Lung (tissue), 11 donors: ENCODE measurements at regions not wholly inside any gene's neighbourhood (a gene's known extent, or its start where the extent isn't known, plus 50 kb on each side); places are given as distances from the start of the nearest gene placed in this dataset.

Experiments used
- ATAC-seq: fragments of 200-7000 bp; cut with Tn5 transposase; one replicate; pipeline ENCODE4 v1.9.1; 2020; ENCODE audit warnings: moderate number of reproducible peaks; ENCODE audit not compliant: insufficient read depth, low FRiP score
- DNase-seq, 3 donors: peaks; one replicate each; pipeline ENCODE4 v3.0.0-alpha.2; 2013 to 2017
- H3K27ac ChIP-seq, 2 donors: one replicate each; pipeline ENCODE4 v1.5.1; 2013; ENCODE audit warnings: mild to moderate bottlenecking in 2 of 2, moderate library complexity in 2 of 2, control low read depth in 1 of 2, inconsistent platforms in 1 of 2, low read depth in 1 of 2, low read length in 1 of 2
- H3K27me3 ChIP-seq, 3 donors: one replicate each; pipeline ENCODE4 v1.5.1; 2013; ENCODE audit warnings: low read length in 2 of 3; ENCODE audit not compliant: control insufficient read depth in 3 of 3, insufficient read depth in 3 of 3
- H3K36me3 ChIP-seq, 4 donors: one replicate each; pipeline ENCODE4 v1.5.1; 2013; ENCODE audit warnings: low read length in 4 of 4, mild to moderate bottlenecking in 1 of 4, moderate library complexity in 1 of 4; ENCODE audit not compliant: control insufficient read depth in 4 of 4, insufficient read depth in 4 of 4
- H3K4me1 ChIP-seq, 5 donors: one replicate each; pipeline ENCODE4 v1.5.1; 2013; ENCODE audit warnings: low read length in 5 of 5, mild to moderate bottlenecking in 2 of 5, moderate library complexity in 1 of 5; ENCODE audit not compliant: control insufficient read depth in 5 of 5, insufficient read depth in 5 of 5
- H3K4me3 ChIP-seq: one replicate; pipeline ENCODE4 v1.5.1; 2013; ENCODE audit warnings: mild to moderate bottlenecking, control low read depth, moderate library complexity
- H3K9ac ChIP-seq, 2 donors: one replicate each; pipeline ENCODE4 v1.5.1; 2013; ENCODE audit warnings: low read length in 2 of 2, control low read depth in 1 of 2; ENCODE audit not compliant: insufficient read depth in 1 of 2
- H3K9me3 ChIP-seq, 4 donors: one replicate each; pipeline ENCODE4 v1.5.1; 2013; ENCODE audit warnings: low read length in 3 of 4, mild to moderate bottlenecking in 1 of 4, moderate library complexity in 1 of 4; ENCODE audit not compliant: control insufficient read depth in 4 of 4, insufficient read depth in 3 of 4
- WGBS, 2 donors: extraction: QIAGEN DNeasy Blood & Tissue Kit; methylation state at CpG; one replicate each; pipeline ENCODE4 v1.1.7; 2013; 5-methylcytosine and 5-hydroxymethylcytosine counted together
- TF ChIP-seq, protein P1 (sequence below): IDR thresholded peaks from 2 replicates; pipeline ENCODE4 v1.5.1; 2012; ENCODE audit warnings: mild to moderate bottlenecking; ENCODE audit errors: control extremely low read depth, extremely low read depth
- donor health status: control.
- donor health status: control.
- donor health status: Bipolar disorder and iron deficiency.
- donor health status: healthy.
- donor health status: DM: yes; HTN: yes; CAD: no.

DNA sequence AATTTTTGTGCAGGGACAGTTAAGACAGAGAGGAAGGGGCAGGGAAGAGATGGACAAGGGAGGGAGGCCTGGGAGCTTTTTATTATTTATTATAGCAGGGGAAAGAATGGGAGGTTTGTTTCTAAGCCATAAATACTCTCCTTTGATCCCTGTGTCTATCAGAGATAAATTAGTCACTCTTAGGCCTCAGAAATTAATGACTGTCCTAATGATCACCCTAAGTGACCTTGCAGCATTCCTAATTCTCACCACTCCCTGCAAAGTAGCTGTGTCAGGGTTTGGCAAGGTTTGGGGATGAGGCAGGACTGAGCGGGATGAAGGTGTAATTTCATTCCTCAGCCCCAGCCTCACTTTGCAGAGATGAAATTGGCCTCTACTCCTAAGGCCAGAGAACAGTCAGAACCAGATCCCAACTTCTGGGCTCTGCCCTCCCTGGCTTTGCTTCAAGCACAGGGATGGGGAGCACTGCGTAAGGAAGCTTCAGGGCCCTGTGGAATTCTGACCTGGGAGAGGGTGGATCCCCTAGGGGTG is 95.0 kb downstream of the TMEM17 start:
- no peak overlapping the region for H3K9ac ChIP-seq
- TF ChIP-seq, protein P1, sequence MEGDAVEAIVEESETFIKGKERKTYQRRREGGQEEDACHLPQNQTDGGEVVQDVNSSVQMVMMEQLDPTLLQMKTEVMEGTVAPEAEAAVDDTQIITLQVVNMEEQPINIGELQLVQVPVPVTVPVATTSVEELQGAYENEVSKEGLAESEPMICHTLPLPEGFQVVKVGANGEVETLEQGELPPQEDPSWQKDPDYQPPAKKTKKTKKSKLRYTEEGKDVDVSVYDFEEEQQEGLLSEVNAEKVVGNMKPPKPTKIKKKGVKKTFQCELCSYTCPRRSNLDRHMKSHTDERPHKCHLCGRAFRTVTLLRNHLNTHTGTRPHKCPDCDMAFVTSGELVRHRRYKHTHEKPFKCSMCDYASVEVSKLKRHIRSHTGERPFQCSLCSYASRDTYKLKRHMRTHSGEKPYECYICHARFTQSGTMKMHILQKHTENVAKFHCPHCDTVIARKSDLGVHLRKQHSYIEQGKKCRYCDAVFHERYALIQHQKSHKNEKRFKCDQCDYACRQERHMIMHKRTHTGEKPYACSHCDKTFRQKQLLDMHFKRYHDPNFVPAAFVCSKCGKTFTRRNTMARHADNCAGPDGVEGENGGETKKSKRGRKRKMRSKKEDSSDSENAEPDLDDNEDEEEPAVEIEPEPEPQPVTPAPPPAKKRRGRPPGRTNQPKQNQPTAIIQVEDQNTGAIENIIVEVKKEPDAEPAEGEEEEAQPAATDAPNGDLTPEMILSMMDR = no peak

DNA sequence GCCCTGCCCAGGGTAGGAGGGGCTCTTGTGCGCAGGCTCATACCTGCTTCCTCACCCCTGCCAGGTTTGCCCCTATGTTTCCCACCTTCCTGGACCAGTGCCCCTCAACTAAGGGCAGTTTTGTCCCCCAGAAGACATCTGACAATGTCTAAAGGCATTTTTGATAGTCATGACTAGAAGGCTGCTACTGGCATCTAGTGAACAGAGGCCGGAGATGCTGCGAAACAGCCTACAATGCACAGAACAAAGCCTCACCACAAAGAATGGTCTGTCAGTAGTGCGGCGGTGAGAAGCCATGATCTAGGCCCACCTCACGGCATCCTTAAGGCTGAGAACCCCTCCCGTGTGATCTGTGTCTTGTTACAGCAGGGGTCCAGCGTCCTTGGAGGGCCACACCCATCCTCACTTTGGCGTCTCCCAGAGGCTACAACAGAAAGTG is 96.0 kb downstream of the TMEM17 start:
- Histone ChIP-seq H3K27me3 (no peaks in the 10 kb centered on the region), H3K4me1 (peaks cover 0 to 18% (median 5%) of the 10 kb centered on the region in 5 donors), H3K4me3 (no peak overlapping the region), H3K27ac (peak overlapping the region in 1 of 2 donors; percentile 9), H3K9me3 (no peaks in the 10 kb centered on the region), H3K9ac (no peak overlapping the region), H3K36me3 (no peaks in the 10 kb centered on the region)
- WGBS, 2 donors = 82 to 84% methylated on average over 9 of the region's 9 CpGs
- no peak for ATAC-seq
- peak in 2 of 3 donors; percentile 61 to 63 for DNase-seq
- TF ChIP-seq, protein P1 = no peak

More for the DNA sequence above, 95.0 kb downstream of the TMEM17 start:
- Histone ChIP-seq H3K27me3 (no peaks in the 10 kb centered on the region), H3K36me3 (no peaks in the 10 kb centered on the region), H3K27ac (peak overlapping the region; percentile 47 to 85), H3K4me3 (no peak overlapping the region), H3K4me1 (peaks cover 0 to 18% (median 5%) of the 10 kb centered on the region in 5 donors), H3K9me3 (no peaks in the 10 kb centered on the region)
- WGBS, 2 donors = 64 to 88% methylated on average over 2 of the region's 2 CpGs
- no peak for ATAC-seq
- no peak for DNase-seq

DNA sequence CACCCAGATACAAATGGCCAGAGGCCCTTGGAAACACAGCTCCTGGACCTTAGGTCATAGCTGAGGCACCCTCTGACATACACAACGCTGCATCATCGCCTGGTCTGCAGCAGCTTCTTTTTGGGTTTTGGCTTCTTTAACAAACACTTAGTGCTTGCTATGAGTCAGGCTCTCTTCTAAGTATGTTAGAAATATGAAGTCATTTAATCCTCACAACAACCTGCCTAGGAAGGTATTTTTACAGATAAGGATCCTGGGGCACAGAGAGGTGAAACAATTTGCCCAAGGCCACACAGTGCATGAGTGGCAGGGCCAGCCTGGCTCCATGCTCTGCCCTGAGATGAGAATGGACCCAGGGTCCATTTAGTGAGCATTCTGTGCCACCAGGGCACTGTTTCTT is 96.6 kb downstream of the TMEM17 start:
- DNase-seq (no peak), ATAC-seq (peak; percentile 22)
- 88% methylated on average over 2 of the region's 2 CpGs for WGBS, 2 donors
- no peaks in the 10 kb centered on the region for H3K36me3 ChIP-seq
- H3K4me3 ChIP-seq = no peak overlapping the region
- no peak overlapping the region for H3K27ac ChIP-seq
- no peaks in the 10 kb centered on the region for H3K27me3 ChIP-seq
- TF ChIP-seq, protein P1 = no peak
- no peaks in the 10 kb centered on the region for H3K9me3 ChIP-seq
- H3K4me1 ChIP-seq = peaks cover 0 to 18% (median 5%) of the 10 kb centered on the region in 5 donors
- no peak overlapping the region for H3K9ac ChIP-seq

DNA sequence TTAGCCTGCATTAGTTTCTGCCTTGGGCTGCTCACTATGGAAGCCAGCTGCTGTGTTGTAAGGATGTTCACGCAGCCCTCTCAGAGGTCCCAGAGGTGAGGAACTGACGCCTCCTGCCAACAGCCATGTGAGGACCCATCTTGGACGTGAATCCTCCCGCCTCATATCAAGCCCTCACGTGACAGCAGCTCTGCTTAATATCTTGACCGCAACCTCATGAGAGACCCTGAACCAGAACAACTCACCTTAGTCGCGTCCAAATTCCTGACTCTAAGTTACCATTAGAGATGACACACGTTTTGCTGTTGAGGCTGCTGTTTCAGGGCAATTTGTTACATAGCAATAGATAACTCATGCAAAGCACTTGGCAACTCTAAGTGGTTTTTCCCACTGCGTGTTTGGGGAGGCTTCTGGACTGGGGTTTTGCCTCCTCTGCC is 97.7 kb downstream of the TMEM17 start:
- WGBS, 2 donors = 80 to 84% methylated on average over 10 of the region's 10 CpGs
- no peaks in the 10 kb centered on the region for H3K27me3 ChIP-seq
- TF ChIP-seq, protein P1 = no peak
- H3K9ac ChIP-seq = no peak overlapping the region
- H3K4me3 ChIP-seq = no peak overlapping the region
- peaks cover 0 to 18% (median 5%) of the 10 kb centered on the region in 5 donors for H3K4me1 ChIP-seq
- DNase-seq (peak; percentile 17 to 66 (median 40)), ATAC-seq (no peak)
- no peak overlapping the region for H3K27ac ChIP-seq
- no peaks in the 10 kb centered on the region for H3K36me3 ChIP-seq
- H3K9me3 ChIP-seq = no peaks in the 10 kb centered on the region
